ENCODE measurements at regions not wholly inside any gene's neighbourhood (a gene's known extent, or its start where the extent isn't known, plus 50 kb on each side); places are given as distances from the start of the nearest gene placed in this dataset.

DNA sequence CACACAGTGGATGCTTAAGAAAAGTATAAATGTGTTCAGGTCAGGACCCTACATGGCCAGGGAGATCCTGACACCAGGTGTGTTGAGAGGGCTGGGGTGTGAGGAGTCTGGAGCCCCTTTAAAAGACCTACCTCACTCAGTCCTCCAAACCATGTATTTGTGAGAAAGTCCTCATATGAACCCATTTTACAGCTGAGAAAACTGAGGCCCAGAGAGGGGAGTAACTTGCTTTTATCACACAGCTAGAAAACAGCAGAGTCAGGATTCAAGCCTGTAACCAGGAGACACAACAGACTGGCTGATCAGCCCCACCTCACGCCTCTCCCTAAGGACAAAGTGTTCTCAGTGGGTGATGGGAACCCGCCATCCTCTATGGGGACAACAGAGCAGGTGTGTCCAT lies 706.7 kb downstream of the PTPRU start:
- TF ChIP-seq CTCF (IDR thresholded peaks at IDR 0.05) (no peak), POLR2A (IDR thresholded peaks at IDR 0.05) (no peak), POLR2AphosphoS5 (IDR thresholded peaks at IDR 0.05) (no peak)
